Neural cell (in vitro differentiated cells): ENCODE measurements at regions not wholly inside any gene's neighbourhood (a gene's known extent, or its start where the extent isn't known, plus 50 kb on each side); places are given as distances from the start of the nearest gene placed in this dataset.

Experiments used
- H2AFZ ChIP-seq: fragments of 200-600, 300-800 bp; sonication (generic), shearing (Covaris generic); 2 replicates; pipeline ENCODE4 v1.6.0; 2014; ENCODE audit warnings: low read depth, mild to moderate bottlenecking, antibody characterized with exemption, low read length, moderate library complexity
- H3F3A ChIP-seq: fragments of 200-600 bp; shearing (Covaris generic); 2 replicates; pipeline ENCODE4 v1.6.1; 2016; ENCODE audit warnings: mild to moderate bottlenecking, moderate library complexity, mixed read lengths, antibody characterized with exemption, low read length; ENCODE audit not compliant: insufficient read depth, poor library complexity, severe bottlenecking
- H3K27ac ChIP-seq: fragments of 200-600, 300-800 bp; sonication (generic), shearing (Covaris generic); 2 replicates; pipeline ENCODE4 v1.5.1; 2014; ENCODE audit warnings: mild to moderate bottlenecking, low read length, moderate library complexity
- H3K27me3 ChIP-seq: fragments of 300-800, 200-600 bp; sonication (generic), shearing (Covaris generic); 2 replicates; pipeline ENCODE4 v1.6.0; 2014; ENCODE audit warnings: mild to moderate bottlenecking, low read depth, low read length, moderate library complexity; ENCODE audit not compliant: insufficient read depth
- H3K36me3 ChIP-seq: fragments of 300-800, 200-600 bp; sonication (generic), shearing (Covaris generic); 2 replicates; pipeline ENCODE4 v1.5.1; 2014; ENCODE audit warnings: mild to moderate bottlenecking, antibody characterized with exemption, low read length, moderate library complexity; ENCODE audit not compliant: insufficient read depth
- H3K4me2 ChIP-seq: fragments of 300-800, 200-600 bp; sonication (generic), shearing (Covaris generic); 2 replicates; pipeline ENCODE4 v1.6.0; 2014; ENCODE audit warnings: mild to moderate bottlenecking, low read length
- H3K4me3 ChIP-seq: fragments of 300-800, 200-600 bp; sonication (generic), shearing (Covaris generic); 2 replicates; pipeline ENCODE4 v1.5.1; 2014; ENCODE audit warnings: mild to moderate bottlenecking, low read length, moderate library complexity
- H3K79me2 ChIP-seq: fragments of 200-600 bp; shearing (Covaris generic); replicated peaks from 2 replicates; pipeline ENCODE4 v1.6.0; 2014; ENCODE audit warnings: mild to moderate bottlenecking, low read length, moderate library complexity; ENCODE audit not compliant: insufficient read depth
- H3K9ac ChIP-seq: fragments of 300-800, 200-600 bp; sonication (generic), shearing (Covaris generic); 2 replicates; pipeline ENCODE4 v1.6.1; 2016; ENCODE audit warnings: mild to moderate bottlenecking, low read length, mixed read lengths
- H3K9me2 ChIP-seq: fragments of 200-600 bp; shearing (Covaris generic); 2 replicates; pipeline ENCODE4 v1.6.1; 2016; ENCODE audit warnings: mild to moderate bottlenecking, low read length, mixed read lengths; ENCODE audit not compliant: insufficient read depth
- H3K9me3 ChIP-seq: fragments of 200-600, 300-800 bp; sonication (generic), shearing (Covaris generic); 2 replicates; pipeline ENCODE4 v1.6.1; 2016; ENCODE audit warnings: mild to moderate bottlenecking, mixed run types, low read length, moderate library complexity, mixed read lengths
- H4K20me1 ChIP-seq: fragments of 200-600 bp; shearing (Covaris generic); 2 replicates; pipeline ENCODE4 v1.6.1; 2016; ENCODE audit warnings: mild to moderate bottlenecking, mixed run types; ENCODE audit not compliant: insufficient read depth
- EP300 ChIP-seq: fragments of 450-650 bp; conservative IDR thresholded peaks from 2 replicates; pipeline ENCODE4 v1.6.1; 2014; ENCODE audit warnings: antibody characterized with exemption, mild to moderate bottlenecking, moderate library complexity; ENCODE audit not compliant: poor library complexity, severe bottlenecking
- EZH2 ChIP-seq: fragments of 200-600, 300-800 bp; shearing (Covaris generic), sonication (generic); IDR thresholded peaks from 2 replicates; pipeline ENCODE4 v1.6.1; 2014; ENCODE audit warnings: antibody characterized with exemption, low read length, borderline replicate concordance, mild to moderate bottlenecking; ENCODE audit not compliant: insufficient read depth, poor library complexity, severe bottlenecking
- MXI1 ChIP-seq: fragments of 450-650 bp; conservative IDR thresholded peaks from 2 replicates; pipeline ENCODE4 v1.6.1; 2014; ENCODE audit warnings: antibody characterized with exemption, mild to moderate bottlenecking; ENCODE audit not compliant: poor library complexity, severe bottlenecking
- POLR2AphosphoS5 ChIP-seq: IDR thresholded peaks from 2 replicates; pipeline ENCODE4 v1.6.1; 2012
- RAD21 ChIP-seq: fragments of 450-650 bp; conservative IDR thresholded peaks from 2 replicates; pipeline ENCODE4 v1.6.1; 2014; ENCODE audit warnings: antibody characterized with exemption, mild to moderate bottlenecking, moderate library complexity
- SMC3 ChIP-seq: fragments of 450-650 bp; conservative IDR thresholded peaks from 2 replicates; pipeline ENCODE4 v1.6.1; 2014; ENCODE audit warnings: antibody characterized with exemption, mild to moderate bottlenecking, moderate library complexity; ENCODE audit not compliant: poor library complexity
- TAF1 ChIP-seq: IDR thresholded peaks from 2 replicates; pipeline ENCODE4 v1.6.1; 2012; ENCODE audit warnings: low read depth
- TF ChIP-seq, protein P1 (sequence below): IDR thresholded peaks from 2 replicates; pipeline ENCODE4 v1.6.1; 2012; ENCODE audit warnings: borderline replicate concordance
- TF ChIP-seq, protein P2 (sequence below): fragments of 450-650 bp; IDR thresholded peaks from 2 replicates; pipeline ENCODE4 v1.5.1; 2014; ENCODE audit warnings: antibody characterized with exemption, mild to moderate bottlenecking, moderate library complexity; ENCODE audit not compliant: poor library complexity, severe bottlenecking

DNA sequence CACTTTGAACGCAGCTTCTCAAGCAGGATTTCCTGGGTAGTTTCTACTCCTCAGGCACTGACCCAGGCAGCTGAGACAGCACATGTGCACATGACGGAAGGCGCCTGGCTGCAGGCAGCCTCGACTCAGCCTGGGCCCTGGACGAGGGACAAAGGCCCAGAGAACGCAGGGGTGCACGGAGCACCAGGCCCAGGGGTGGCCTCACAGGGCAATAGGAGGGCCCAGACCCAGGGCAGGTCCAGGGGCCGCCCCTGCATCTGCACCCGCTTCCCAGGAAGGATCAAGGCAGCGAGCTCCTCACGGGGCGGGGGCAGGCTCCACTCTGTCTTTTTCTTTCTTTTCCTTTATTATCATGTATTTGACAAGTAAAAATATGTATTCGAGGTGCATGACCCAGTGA lies 208.4 kb downstream of the BRD1 start:
- Histone ChIP-seq H2AFZ (no peak overlapping the region), H4K20me1 (no peaks in the 10 kb centered on the region), H3F3A (no peaks in the 10 kb centered on the region), H3K36me3 (no peaks in the 10 kb centered on the region), H3K27ac (no peak overlapping the region), H3K4me3 (no peak overlapping the region), H3K9me3 (no peaks in the 10 kb centered on the region), H3K79me2 (no peaks in the 10 kb centered on the region), H3K9ac (no peak overlapping the region), H3K4me2 (no peak overlapping the region), H3K9me2 (no peaks in the 10 kb centered on the region), H3K27me3 (no peaks in the 10 kb centered on the region)
- TF ChIP-seq POLR2AphosphoS5 (no peak), EP300 (no peak), SMC3 (no peak), TAF1 (no peak), RAD21 (no peak), EZH2 (no peak), MXI1 (no peak)
- TF ChIP-seq, protein P1, sequence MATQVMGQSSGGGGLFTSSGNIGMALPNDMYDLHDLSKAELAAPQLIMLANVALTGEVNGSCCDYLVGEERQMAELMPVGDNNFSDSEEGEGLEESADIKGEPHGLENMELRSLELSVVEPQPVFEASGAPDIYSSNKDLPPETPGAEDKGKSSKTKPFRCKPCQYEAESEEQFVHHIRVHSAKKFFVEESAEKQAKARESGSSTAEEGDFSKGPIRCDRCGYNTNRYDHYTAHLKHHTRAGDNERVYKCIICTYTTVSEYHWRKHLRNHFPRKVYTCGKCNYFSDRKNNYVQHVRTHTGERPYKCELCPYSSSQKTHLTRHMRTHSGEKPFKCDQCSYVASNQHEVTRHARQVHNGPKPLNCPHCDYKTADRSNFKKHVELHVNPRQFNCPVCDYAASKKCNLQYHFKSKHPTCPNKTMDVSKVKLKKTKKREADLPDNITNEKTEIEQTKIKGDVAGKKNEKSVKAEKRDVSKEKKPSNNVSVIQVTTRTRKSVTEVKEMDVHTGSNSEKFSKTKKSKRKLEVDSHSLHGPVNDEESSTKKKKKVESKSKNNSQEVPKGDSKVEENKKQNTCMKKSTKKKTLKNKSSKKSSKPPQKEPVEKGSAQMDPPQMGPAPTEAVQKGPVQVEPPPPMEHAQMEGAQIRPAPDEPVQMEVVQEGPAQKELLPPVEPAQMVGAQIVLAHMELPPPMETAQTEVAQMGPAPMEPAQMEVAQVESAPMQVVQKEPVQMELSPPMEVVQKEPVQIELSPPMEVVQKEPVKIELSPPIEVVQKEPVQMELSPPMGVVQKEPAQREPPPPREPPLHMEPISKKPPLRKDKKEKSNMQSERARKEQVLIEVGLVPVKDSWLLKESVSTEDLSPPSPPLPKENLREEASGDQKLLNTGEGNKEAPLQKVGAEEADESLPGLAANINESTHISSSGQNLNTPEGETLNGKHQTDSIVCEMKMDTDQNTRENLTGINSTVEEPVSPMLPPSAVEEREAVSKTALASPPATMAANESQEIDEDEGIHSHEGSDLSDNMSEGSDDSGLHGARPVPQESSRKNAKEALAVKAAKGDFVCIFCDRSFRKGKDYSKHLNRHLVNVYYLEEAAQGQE = no peak
- TF ChIP-seq, protein P2, sequence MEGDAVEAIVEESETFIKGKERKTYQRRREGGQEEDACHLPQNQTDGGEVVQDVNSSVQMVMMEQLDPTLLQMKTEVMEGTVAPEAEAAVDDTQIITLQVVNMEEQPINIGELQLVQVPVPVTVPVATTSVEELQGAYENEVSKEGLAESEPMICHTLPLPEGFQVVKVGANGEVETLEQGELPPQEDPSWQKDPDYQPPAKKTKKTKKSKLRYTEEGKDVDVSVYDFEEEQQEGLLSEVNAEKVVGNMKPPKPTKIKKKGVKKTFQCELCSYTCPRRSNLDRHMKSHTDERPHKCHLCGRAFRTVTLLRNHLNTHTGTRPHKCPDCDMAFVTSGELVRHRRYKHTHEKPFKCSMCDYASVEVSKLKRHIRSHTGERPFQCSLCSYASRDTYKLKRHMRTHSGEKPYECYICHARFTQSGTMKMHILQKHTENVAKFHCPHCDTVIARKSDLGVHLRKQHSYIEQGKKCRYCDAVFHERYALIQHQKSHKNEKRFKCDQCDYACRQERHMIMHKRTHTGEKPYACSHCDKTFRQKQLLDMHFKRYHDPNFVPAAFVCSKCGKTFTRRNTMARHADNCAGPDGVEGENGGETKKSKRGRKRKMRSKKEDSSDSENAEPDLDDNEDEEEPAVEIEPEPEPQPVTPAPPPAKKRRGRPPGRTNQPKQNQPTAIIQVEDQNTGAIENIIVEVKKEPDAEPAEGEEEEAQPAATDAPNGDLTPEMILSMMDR = no peak

DNA sequence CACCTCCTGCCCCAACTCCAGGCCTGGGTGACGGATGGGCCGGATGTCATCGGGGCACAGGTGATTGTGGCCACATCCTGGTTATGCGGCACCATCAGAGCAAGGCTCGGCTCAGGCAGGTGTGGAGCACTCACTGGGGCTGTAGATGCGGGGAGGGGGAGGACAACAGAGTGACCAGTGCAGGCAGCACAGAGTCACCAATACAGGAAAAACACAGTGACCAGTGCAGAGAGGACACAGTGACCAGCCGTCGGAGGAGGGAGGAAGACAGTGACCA lies 209.1 kb downstream of the BRD1 start:
- Histone ChIP-seq H3F3A (no peaks in the 10 kb centered on the region), H3K9ac (no peak overlapping the region), H3K27me3 (no peaks in the 10 kb centered on the region), H3K79me2 (no peaks in the 10 kb centered on the region), H3K9me2 (no peaks in the 10 kb centered on the region), H3K27ac (no peak overlapping the region), H4K20me1 (no peaks in the 10 kb centered on the region), H3K36me3 (no peaks in the 10 kb centered on the region), H3K9me3 (no peaks in the 10 kb centered on the region), H3K4me3 (no peak overlapping the region), H2AFZ (no peak overlapping the region), H3K4me2 (no peak overlapping the region)
- TF ChIP-seq SMC3 (no peak), MXI1 (no peak), POLR2AphosphoS5 (no peak), EZH2 (no peak)
- TF ChIP-seq, protein P1 = no peak
- TF ChIP-seq, protein P2 = no peak
